NT2/D1 (cell line): ENCODE measurements at regions not wholly inside any gene's neighbourhood (a gene's known extent, or its start where the extent isn't known, plus 50 kb on each side); places are given as distances from the start of the nearest gene placed in this dataset.

Experiments
- DNase-seq: peaks from one replicate; pipeline ENCODE4 v3.0.0-alpha.2; 2011; ENCODE audit warnings: low read depth, low spot score
- H3K27me3 ChIP-seq: 2 replicates; pipeline ENCODE4 v1.6.0; 2011; ENCODE audit warnings: mild to moderate bottlenecking; ENCODE audit not compliant: insufficient read length, insufficient read depth
- H3K36me3 ChIP-seq: 2 replicates; pipeline ENCODE4 v1.6.1; 2011; ENCODE audit warnings: mild to moderate bottlenecking, low read length, mixed read lengths; ENCODE audit not compliant: insufficient read depth, insufficient read length
- H3K4me1 ChIP-seq: 2 replicates; pipeline ENCODE4 v1.5.1; 2011; ENCODE audit not compliant: insufficient read depth, insufficient read length
- H3K4me3 ChIP-seq: 2 replicates; pipeline ENCODE4 v1.5.1; 2011; ENCODE audit warnings: low read depth; ENCODE audit not compliant: insufficient read length
- H3K9ac ChIP-seq: 2 replicates; pipeline ENCODE4 v1.6.0; 2011; ENCODE audit warnings: low read depth; ENCODE audit not compliant: insufficient read length
- H3K9me3 ChIP-seq: 2 replicates; pipeline ENCODE4 v1.5.1; 2011; ENCODE audit warnings: mild to moderate bottlenecking, low read length; ENCODE audit not compliant: insufficient read depth
- SUZ12 ChIP-seq: IDR thresholded peaks from 2 replicates; pipeline ENCODE4 v1.6.1; 2011; ENCODE audit not compliant: insufficient read length, insufficient read depth; ENCODE audit errors: extremely low read depth
- YY1 ChIP-seq: IDR thresholded peaks from 2 replicates; pipeline ENCODE4 v1.6.1; 2011; ENCODE audit not compliant: insufficient read length, insufficient read depth
- ZNF274 ChIP-seq: IDR thresholded peaks from 2 replicates; pipeline ENCODE4 v1.6.1; 2011; ENCODE audit warnings: mild to moderate bottlenecking, low read depth, low read length

GRCh38 chr9:124196814-124197176 lies 61.0 kb upstream of the NEK6 start:
- Histone ChIP-seq H3K36me3 (no peaks in the 10 kb centered on the region), H3K9me3 (peaks cover 20% of the 10 kb centered on the region), H3K4me1 (peaks cover 4% of the 10 kb centered on the region), H3K9ac (no peak overlapping the region), H3K4me3 (no peak overlapping the region), H3K27me3 (no peaks in the 10 kb centered on the region)
- TF ChIP-seq SUZ12, result no peak
- TF ChIP-seq YY1, result no peak
- no peak for TF ChIP-seq ZNF274
- DNase-seq, result no peak

- no peak overlapping the region for H3K9ac ChIP-seq
- H3K4me1 ChIP-seq, result peaks cover 4% of the 10 kb centered on the region
- no peak for DNase-seq
Measured at GRCh38 chr9:124197177-124198095, 60.3 kb upstream of the NEK6 start.

GRCh38 chr9:124198331-124198730 lies 59.4 kb upstream of the NEK6 start:
- no peak for TF ChIP-seq YY1
- no peak for TF ChIP-seq SUZ12
- TF ChIP-seq ZNF274, result no peak
- peaks cover 6% of the 10 kb centered on the region for H3K4me1 ChIP-seq
- H3K9me3 ChIP-seq, result peaks cover 20% of the 10 kb centered on the region
- H3K27me3 ChIP-seq, result no peaks in the 10 kb centered on the region
- no peaks in the 10 kb centered on the region for H3K36me3 ChIP-seq
- H3K9ac ChIP-seq, result no peak overlapping the region
- H3K4me3 ChIP-seq, result no peak overlapping the region
- DNase-seq, result no peak

More at GRCh38 chr9:124197177-124198095, 60.3 kb upstream of the NEK6 start:
- TF ChIP-seq YY1 (no peak), SUZ12 (no peak), ZNF274 (no peak)
- no peak overlapping the region for H3K4me3 ChIP-seq
- no peaks in the 10 kb centered on the region for H3K36me3 ChIP-seq
- no peaks in the 10 kb centered on the region for H3K27me3 ChIP-seq
- H3K9me3 ChIP-seq, result peaks cover 20% of the 10 kb centered on the region

GRCh38 chr9:124198948-124199347 lies 58.8 kb upstream of the NEK6 start:
- DNase-seq, result no peak
- H3K4me1 ChIP-seq, result peaks cover 6% of the 10 kb centered on the region
- H3K4me3 ChIP-seq, result no peak overlapping the region
- no peaks in the 10 kb centered on the region for H3K36me3 ChIP-seq
- no peaks in the 10 kb centered on the region for H3K27me3 ChIP-seq
- H3K9ac ChIP-seq, result no peak overlapping the region
- TF ChIP-seq ZNF274 (no peak), SUZ12 (no peak), YY1 (no peak)
- peaks cover 20% of the 10 kb centered on the region for H3K9me3 ChIP-seq

- peaks cover 6% of the 10 kb centered on the region for H3K4me1 ChIP-seq
- no peak overlapping the region for H3K9ac ChIP-seq
- H3K9me3 ChIP-seq, result peaks cover 20% of the 10 kb centered on the region
- no peak overlapping the region for H3K4me3 ChIP-seq
- no peaks in the 10 kb centered on the region for H3K36me3 ChIP-seq
- TF ChIP-seq YY1 (no peak), ZNF274 (no peak), SUZ12 (no peak)
- H3K27me3 ChIP-seq, result no peaks in the 10 kb centered on the region
- DNase-seq, result no peak
Measured at GRCh38 chr9:124199474-124199873, 58.3 kb upstream of the NEK6 start.

GRCh38 chr9:124202447-124202971 lies 55.2 kb upstream of the NEK6 start:
- no peak for TF ChIP-seq SUZ12
- no peak for TF ChIP-seq YY1
- no peak for TF ChIP-seq ZNF274
- Histone ChIP-seq H3K4me3 (no peak overlapping the region), H3K36me3 (no peaks in the 10 kb centered on the region), H3K9me3 (peaks cover 13% of the 10 kb centered on the region; the same call in 1 of the 2 replicates), H3K4me1 (peaks cover 6% of the 10 kb centered on the region), H3K27me3 (no peaks in the 10 kb centered on the region), H3K9ac (no peak overlapping the region)
- DNase-seq, result no peak

GRCh38 chr9:124205686-124206352 lies 51.9 kb upstream of the NEK6 start:
- DNase-seq, result no peak
- Histone ChIP-seq H3K27me3 (no peaks in the 10 kb centered on the region), H3K4me1 (peaks cover 4% of the 10 kb centered on the region), H3K4me3 (no peak overlapping the region), H3K36me3 (no peaks in the 10 kb centered on the region), H3K9ac (no peak overlapping the region), H3K9me3 (peaks cover 13% of the 10 kb centered on the region; the same call in 1 of the 2 replicates)
- no peak for TF ChIP-seq YY1
- TF ChIP-seq SUZ12, result no peak
- TF ChIP-seq ZNF274, result no peak
